ENCODE measurements at regions not wholly inside any gene's neighbourhood (a gene's known extent, or its start where the extent isn't known, plus 50 kb on each side); places are given as distances from the start of the nearest gene placed in this dataset.

DNA sequence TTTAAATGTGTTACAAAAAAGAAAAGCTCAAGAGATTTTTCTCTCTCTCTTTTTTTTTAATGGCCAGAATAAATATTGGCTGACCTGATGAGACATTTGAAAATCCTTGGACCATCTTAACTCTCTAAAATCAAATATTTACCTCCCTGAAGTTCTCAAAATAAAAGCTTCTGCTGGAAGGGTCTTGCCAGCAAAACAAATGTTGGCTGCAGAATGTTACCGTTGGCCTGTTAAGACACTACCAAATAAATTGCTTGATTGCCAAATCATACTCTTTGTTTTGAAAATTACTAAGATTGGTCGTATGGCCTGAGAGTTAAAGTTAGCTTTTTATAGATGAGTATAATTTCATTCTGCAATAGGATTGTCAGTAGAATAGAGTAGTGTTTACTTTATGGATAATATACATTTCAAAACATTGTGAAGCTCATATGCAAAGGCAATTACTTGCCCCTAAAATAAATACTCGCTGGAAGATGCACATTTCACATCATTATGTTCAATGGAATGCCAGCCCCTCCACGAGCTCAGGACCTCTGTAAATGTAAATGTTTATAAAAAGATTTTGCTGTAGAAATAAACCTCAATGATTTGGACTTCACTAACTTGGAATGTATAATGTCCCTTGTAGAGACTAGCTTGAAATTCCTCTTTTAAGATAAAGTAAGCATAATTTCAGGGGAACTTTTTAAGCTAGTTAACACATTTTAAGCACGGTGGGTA is 193.4 kb downstream of the SOX11 start:
- Mint-ChIP-seq H3K27ac (no peak overlapping the region), H3K36me3 (no peaks in the 10 kb centered on the region), H3K27me3 (no peaks in the 10 kb centered on the region), H3K4me3 (no peak overlapping the region), H3K9me3 (peaks cover 5% of the 10 kb centered on the region), H3K4me1 (ENCODE audit: unreplicated experiment) (peaks cover 28% of the 10 kb centered on the region)
- DNase-seq (ENCODE audit: extremely low spot score, unreplicated experiment) = no peak
- TF ChIP-seq, protein P1, sequence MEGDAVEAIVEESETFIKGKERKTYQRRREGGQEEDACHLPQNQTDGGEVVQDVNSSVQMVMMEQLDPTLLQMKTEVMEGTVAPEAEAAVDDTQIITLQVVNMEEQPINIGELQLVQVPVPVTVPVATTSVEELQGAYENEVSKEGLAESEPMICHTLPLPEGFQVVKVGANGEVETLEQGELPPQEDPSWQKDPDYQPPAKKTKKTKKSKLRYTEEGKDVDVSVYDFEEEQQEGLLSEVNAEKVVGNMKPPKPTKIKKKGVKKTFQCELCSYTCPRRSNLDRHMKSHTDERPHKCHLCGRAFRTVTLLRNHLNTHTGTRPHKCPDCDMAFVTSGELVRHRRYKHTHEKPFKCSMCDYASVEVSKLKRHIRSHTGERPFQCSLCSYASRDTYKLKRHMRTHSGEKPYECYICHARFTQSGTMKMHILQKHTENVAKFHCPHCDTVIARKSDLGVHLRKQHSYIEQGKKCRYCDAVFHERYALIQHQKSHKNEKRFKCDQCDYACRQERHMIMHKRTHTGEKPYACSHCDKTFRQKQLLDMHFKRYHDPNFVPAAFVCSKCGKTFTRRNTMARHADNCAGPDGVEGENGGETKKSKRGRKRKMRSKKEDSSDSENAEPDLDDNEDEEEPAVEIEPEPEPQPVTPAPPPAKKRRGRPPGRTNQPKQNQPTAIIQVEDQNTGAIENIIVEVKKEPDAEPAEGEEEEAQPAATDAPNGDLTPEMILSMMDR (conservative IDR thresholded peaks at IDR 0.05) = no peak

DNA sequence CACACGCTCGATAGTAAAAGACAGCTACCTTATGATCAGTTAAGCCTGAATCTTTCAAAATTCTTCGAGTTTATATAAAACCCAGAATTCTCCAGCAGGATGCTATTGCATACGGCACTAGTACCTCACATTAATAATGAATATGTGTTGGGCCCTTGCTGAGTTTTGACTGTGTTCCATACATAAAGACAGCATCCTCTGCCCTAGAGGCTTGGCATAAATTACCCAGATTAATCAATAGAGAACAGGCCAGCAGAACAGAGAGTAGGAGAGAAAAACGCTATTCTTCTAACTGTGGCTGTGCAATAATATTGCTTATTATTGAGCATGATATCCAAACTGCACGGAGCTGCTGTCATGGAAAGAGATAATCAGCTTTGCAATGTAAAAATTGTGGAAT is 194.3 kb downstream of the SOX11 start:
- Mint-ChIP-seq H3K4me3 (no peak overlapping the region), H3K27ac (no peak overlapping the region), H3K27me3 (no peaks in the 10 kb centered on the region), H3K4me1 (ENCODE audit: unreplicated experiment) (peaks cover 28% of the 10 kb centered on the region), H3K9me3 (peaks cover 5% of the 10 kb centered on the region), H3K36me3 (no peaks in the 10 kb centered on the region)
- TF ChIP-seq, protein P1 (conservative IDR thresholded peaks at IDR 0.05) = no peak
- no peak for DNase-seq (ENCODE audit: extremely low spot score, unreplicated experiment)

DNA sequence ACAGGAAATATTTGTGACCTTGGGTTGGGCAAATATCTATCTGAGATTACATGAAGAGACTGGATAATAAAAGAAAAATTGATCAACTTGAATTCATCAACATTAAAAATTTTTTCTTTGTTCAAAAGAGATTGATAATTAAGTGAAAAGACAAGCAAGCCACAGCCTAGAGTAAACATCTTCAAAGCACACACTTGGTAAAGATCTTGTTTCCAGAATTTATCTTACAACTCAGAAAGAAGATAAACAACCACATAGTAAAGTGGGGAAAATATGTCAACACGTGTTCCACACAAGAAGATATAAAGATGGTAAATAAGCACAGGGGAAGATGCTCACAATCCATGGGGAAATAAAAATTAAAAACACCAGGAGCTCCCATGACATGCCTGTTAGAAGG is 195.9 kb downstream of the SOX11 start:
- H3K27me3 Mint-ChIP-seq = no peaks in the 10 kb centered on the region
- DNase-seq (ENCODE audit: extremely low spot score, unreplicated experiment) = no peak
- no peak overlapping the region for H3K4me3 Mint-ChIP-seq
- peaks cover 28% of the 10 kb centered on the region for H3K4me1 Mint-ChIP-seq (ENCODE audit: unreplicated experiment)
- H3K27ac Mint-ChIP-seq = no peak overlapping the region
- H3K36me3 Mint-ChIP-seq = no peaks in the 10 kb centered on the region
- peaks cover 5% of the 10 kb centered on the region for H3K9me3 Mint-ChIP-seq
- TF ChIP-seq, protein P1 (conservative IDR thresholded peaks at IDR 0.05) = no peak

DNA sequence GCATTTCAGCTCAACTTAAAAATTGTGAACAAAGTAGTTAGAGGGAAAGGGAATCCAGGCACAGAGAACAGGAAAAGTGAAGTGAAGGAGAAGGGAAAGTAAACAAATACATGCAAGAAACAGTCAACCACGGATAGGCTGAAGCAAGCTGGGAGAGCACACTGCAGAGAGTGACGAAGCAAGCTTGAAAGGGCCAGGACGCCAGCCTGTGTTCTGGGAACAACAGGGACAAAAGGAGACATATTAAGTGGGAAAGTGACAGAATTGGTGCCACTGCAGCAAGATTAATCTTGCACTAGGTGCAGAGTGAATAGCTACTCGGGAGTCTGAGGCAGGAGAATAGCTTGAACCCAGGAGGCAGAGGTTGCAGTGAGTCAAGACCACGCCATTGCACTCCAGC is 197.3 kb downstream of the SOX11 start:
- H3K27ac Mint-ChIP-seq = no peak overlapping the region
- DNase-seq (ENCODE audit: extremely low spot score, unreplicated experiment) = no peak
- H3K4me1 Mint-ChIP-seq (ENCODE audit: unreplicated experiment) = peaks cover 28% of the 10 kb centered on the region
- no peaks in the 10 kb centered on the region for H3K27me3 Mint-ChIP-seq
- no peaks in the 10 kb centered on the region for H3K36me3 Mint-ChIP-seq
- no peak overlapping the region for H3K4me3 Mint-ChIP-seq
- TF ChIP-seq, protein P1 (conservative IDR thresholded peaks at IDR 0.05) = no peak
- peaks cover 5% of the 10 kb centered on the region for H3K9me3 Mint-ChIP-seq

GRCh38 chr2:5894355-5894754 is 202.2 kb downstream of the SOX11 start:
- peaks cover 3% of the 10 kb centered on the region for H3K4me1 Mint-ChIP-seq (ENCODE audit: unreplicated experiment)
- no peak for DNase-seq (ENCODE audit: extremely low spot score, unreplicated experiment)
- H3K27ac Mint-ChIP-seq = no peak overlapping the region
- H3K4me3 Mint-ChIP-seq = no peak overlapping the region
- no peaks in the 10 kb centered on the region for H3K36me3 Mint-ChIP-seq
- peaks cover 5% of the 10 kb centered on the region for H3K9me3 Mint-ChIP-seq
- TF ChIP-seq, protein P1 (conservative IDR thresholded peaks at IDR 0.05) = no peak
- no peaks in the 10 kb centered on the region for H3K27me3 Mint-ChIP-seq

Data from type B pancreatic cell (in vitro differentiated cells).